Left lung (tissue), 4 donors: ENCODE measurements at regions not wholly inside any gene's neighbourhood (a gene's known extent, or its start where the extent isn't known, plus 50 kb on each side); places are given as distances from the start of the nearest gene placed in this dataset.

Experiments used
- ATAC-seq: fragments of 200-7000 bp; cut with Tn5 transposase; one replicate; pipeline ENCODE4 v1.9.1; 2020; ENCODE audit warnings: moderate library complexity
- DNase-seq, 4 donors: peaks; one replicate each; pipeline ENCODE4 v3.0.0-alpha.2; 2013 to 2020
- H3K27ac ChIP-seq, 2 donors: fragments of 200-600 bp; sonication (generic) in 1 of 2; one replicate each; pipeline versions ENCODE4 v1.5.0 to v1.8.0; 2020 to 2021
- H3K27me3 ChIP-seq, 2 donors: fragments of 200-600 bp; sonication (generic) in 1 of 2; one replicate each; pipeline versions ENCODE4 v1.5.0 to v1.8.0; 2020 to 2021
- H3K36me3 ChIP-seq, 2 donors: fragments of 200-600 bp; sonication (generic) in 1 of 2; one replicate each; pipeline versions ENCODE4 v1.5.0 to v1.8.0; 2020 to 2021
- H3K4me1 ChIP-seq, 2 donors: fragments of 200-600 bp; one replicate each; pipeline ENCODE4 v1.8.0; 2021
- H3K4me3 ChIP-seq, 2 donors: fragments of 200-600 bp; sonication (generic) in 1 of 2; one replicate each; pipeline versions ENCODE4 v1.5.0 to v1.8.0; 2020 to 2021; ENCODE audit warnings: mild to moderate bottlenecking in 1 of 2
- H3K9me3 ChIP-seq, 2 donors: fragments of 200-600 bp; sonication (generic) in 1 of 2; one replicate each; pipeline versions ENCODE4 v1.5.0 to v1.8.0; 2020 to 2021
- CTCF ChIP-seq, 2 donors: fragments of 200-600 bp; sonication (generic) in 1 of 2; IDR thresholded peaks; one replicate each; pipeline versions ENCODE4 v1.5.0 to v1.8.0; 2021; ENCODE audit warnings: antibody characterized with exemption in 2 of 2
- intact Hi-C, 2 donors: fragments of 100-400 bp; cut with DNase I; formaldehyde crosslinking; loops; one replicate each; pipeline versions ENCODE4 v1.11.2 to v1.14.2; 2022
- donor health status: DM: no; HTN: yes; CAD: no.
- donor health status: DM: no; HTN: no; CAD: no.

- Histone ChIP-seq H3K36me3 (no peaks in the 10 kb centered on the region), H3K4me3 (no peak overlapping the region), H3K9me3 (no peaks in the 10 kb centered on the region), H3K4me1 (no peaks in the 10 kb centered on the region), H3K27me3 (no peaks in the 10 kb centered on the region), H3K27ac (no peak overlapping the region)
- intact Hi-C loops: no loop called here
- ATAC-seq: no peak
- no peak for TF ChIP-seq CTCF (IDR thresholded peaks at IDR 0.05)
- DNase-seq: no peak
Measured at GRCh38 chrY:21005531-21005930, 249.6 kb downstream of the RPS4Y2 start.

GRCh38 chrY:21021811-21022210 lies 265.9 kb downstream of the RPS4Y2 start:
- ATAC-seq (no peak), DNase-seq (no peak)
- TF ChIP-seq CTCF (IDR thresholded peaks at IDR 0.05): no peak
- Histone ChIP-seq H3K4me1 (no peaks in the 10 kb centered on the region), H3K27ac (no peak overlapping the region), H3K36me3 (no peaks in the 10 kb centered on the region), H3K9me3 (no peaks in the 10 kb centered on the region), H3K4me3 (no peak overlapping the region), H3K27me3 (no peaks in the 10 kb centered on the region)
- intact Hi-C loops: no loop called here

DNA sequence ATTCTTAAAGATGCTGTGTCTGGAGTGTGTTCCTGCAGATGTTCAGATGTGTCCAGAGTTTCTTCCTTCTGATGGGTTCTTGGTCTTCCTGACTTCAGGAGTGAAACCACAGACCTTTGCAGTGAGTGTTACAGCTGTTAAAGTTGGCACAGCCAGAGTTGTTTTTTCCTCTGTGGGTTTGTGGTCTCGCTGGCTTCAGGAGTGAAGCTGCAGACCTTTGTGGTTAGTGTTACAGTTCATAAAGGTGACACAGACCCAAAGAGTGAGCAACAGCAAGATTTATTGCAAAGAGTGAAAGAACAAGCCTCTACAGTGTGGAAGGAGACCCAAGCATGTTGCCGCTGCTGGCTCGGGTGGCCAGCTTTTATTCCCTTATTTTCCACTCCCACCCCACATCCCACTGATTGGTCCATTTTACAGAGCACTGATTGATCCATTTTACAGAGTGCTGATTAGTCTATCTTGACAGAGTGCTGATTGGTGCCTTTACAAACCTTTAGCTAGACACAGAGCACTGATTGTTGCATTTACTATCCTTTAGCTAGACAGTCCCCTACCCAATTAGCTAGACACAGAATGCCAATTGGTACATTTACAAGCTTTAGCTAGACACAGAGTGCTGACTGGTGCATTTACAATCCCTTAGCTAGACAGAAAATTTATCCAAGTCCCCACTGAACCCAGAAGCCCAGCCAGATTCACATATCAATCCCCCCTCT lies 266.6 kb downstream of the RPS4Y2 start:
- no peaks in the 10 kb centered on the region for H3K36me3 ChIP-seq
- no peaks in the 10 kb centered on the region for H3K9me3 ChIP-seq
- intact Hi-C loops: no loop called here
- H3K4me3 ChIP-seq: no peak overlapping the region
- TF ChIP-seq CTCF (IDR thresholded peaks at IDR 0.05): no peak
- no peak overlapping the region for H3K27ac ChIP-seq
- no peaks in the 10 kb centered on the region for H3K27me3 ChIP-seq
- no peaks in the 10 kb centered on the region for H3K4me1 ChIP-seq
- DNase-seq: no peak
- no peak for ATAC-seq

DNA sequence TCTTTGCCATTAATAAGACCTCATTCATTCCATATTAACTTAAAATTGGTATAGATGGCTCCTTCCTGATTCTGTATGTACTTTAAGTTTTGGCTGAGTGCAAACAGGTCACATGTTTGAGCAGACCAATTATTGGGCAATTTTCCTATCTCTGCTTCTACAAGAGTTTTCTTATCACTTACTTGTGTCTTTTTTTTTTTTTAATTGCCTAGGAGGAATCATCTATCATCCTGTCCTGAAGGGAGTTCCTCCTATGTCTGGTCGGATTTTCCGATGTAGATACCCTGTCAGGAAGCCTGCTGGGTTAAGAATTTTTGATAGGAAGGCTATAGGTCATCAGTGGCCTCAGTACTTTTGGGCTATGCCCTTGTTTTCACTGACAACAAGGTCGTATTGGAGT lies 268.0 kb downstream of the RPS4Y2 start:
- DNase-seq (no peak), ATAC-seq (no peak)
- Histone ChIP-seq H3K4me3 (no peak overlapping the region), H3K9me3 (no peaks in the 10 kb centered on the region), H3K27me3 (no peaks in the 10 kb centered on the region), H3K4me1 (no peaks in the 10 kb centered on the region), H3K36me3 (no peaks in the 10 kb centered on the region), H3K27ac (no peak overlapping the region)
- intact Hi-C loops: no loop called here
- no peak for TF ChIP-seq CTCF (IDR thresholded peaks at IDR 0.05)

DNA sequence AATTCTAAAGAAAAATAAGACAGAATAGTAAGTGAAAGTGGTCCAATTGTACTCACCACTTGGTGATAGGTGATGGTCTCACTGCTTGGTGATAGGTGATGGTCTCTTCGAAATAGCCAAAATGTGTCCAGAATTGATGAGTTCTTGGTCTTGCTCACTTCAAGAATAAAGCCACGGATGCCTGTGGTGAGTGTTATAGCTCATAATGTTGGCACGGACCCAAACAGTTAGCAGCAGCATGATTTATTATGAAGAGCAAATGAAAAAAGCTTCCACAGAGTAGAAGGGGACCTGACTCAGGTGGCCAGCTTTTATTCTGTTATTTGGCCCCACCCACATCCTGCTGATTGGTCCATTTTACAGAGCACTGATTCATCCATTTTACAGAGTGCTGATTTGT lies 272.6 kb downstream of the RPS4Y2 start:
- DNase-seq (no peak), ATAC-seq (no peak)
- TF ChIP-seq CTCF (IDR thresholded peaks at IDR 0.05): no peak
- no peaks in the 10 kb centered on the region for H3K4me1 ChIP-seq
- no peak overlapping the region for H3K4me3 ChIP-seq
- H3K9me3 ChIP-seq: no peaks in the 10 kb centered on the region
- H3K27me3 ChIP-seq: no peaks in the 10 kb centered on the region
- H3K36me3 ChIP-seq: no peaks in the 10 kb centered on the region
- no peak overlapping the region for H3K27ac ChIP-seq
- intact Hi-C loops: no loop called here
